H9 (cell line): ENCODE measurements at regions not wholly inside any gene's neighbourhood (a gene's known extent, or its start where the extent isn't known, plus 50 kb on each side); places are given as distances from the start of the nearest gene placed in this dataset.

ENCODE experiments used
- DNase-seq: peaks from one replicate; pipeline ENCODE4 v3.0.0-alpha.2; 2017
- H2AFZ ChIP-seq: one replicate; pipeline ENCODE4 v1.6.1; 2013; ENCODE audit warnings: mild to moderate bottlenecking, low read length, control low read depth, moderate library complexity
- H2AK5ac ChIP-seq: 2 replicates; pipeline ENCODE4 v1.6.1; 2013; ENCODE audit warnings: low read length, control low read depth, mixed read lengths; ENCODE audit not compliant: insufficient read length
- H2BK120ac ChIP-seq: one replicate; pipeline ENCODE4 v1.6.1; 2013; ENCODE audit warnings: low read depth, mild to moderate bottlenecking, low read length, control low read depth, inconsistent platforms; ENCODE audit not compliant: poor library complexity, severe bottlenecking
- H2BK12ac ChIP-seq: 2 replicates; pipeline ENCODE4 v1.6.1; 2013; ENCODE audit warnings: low read length, control low read depth, mixed read lengths, low read depth; ENCODE audit not compliant: insufficient read length
- H2BK15ac ChIP-seq: 2 replicates; pipeline ENCODE4 v1.6.1; 2013; ENCODE audit warnings: low read depth, low read length, control low read depth
- H2BK20ac ChIP-seq: one replicate; pipeline ENCODE4 v1.6.1; 2013; ENCODE audit warnings: low read depth, mild to moderate bottlenecking, low read length, control low read depth, inconsistent platforms; ENCODE audit not compliant: poor library complexity, severe bottlenecking
- H2BK5ac ChIP-seq: 2 replicates; pipeline ENCODE4 v1.6.1; 2013; ENCODE audit warnings: low read length, control low read depth, mixed read lengths; ENCODE audit not compliant: insufficient read length
- H3K14ac ChIP-seq: 2 replicates; pipeline ENCODE4 v1.6.1; 2013; ENCODE audit warnings: low read length, control low read depth; ENCODE audit not compliant: insufficient read depth
- H3K18ac ChIP-seq: 2 replicates; pipeline ENCODE4 v1.6.1; 2013; ENCODE audit warnings: low read depth, mild to moderate bottlenecking, mixed read lengths, low read length, control low read depth; ENCODE audit not compliant: insufficient read length
- H3K23ac ChIP-seq: 2 replicates; pipeline ENCODE4 v1.6.1; 2013; ENCODE audit warnings: low read length, control low read depth, mixed read lengths, low read depth; ENCODE audit not compliant: insufficient read length
- H3K23me2 ChIP-seq: 2 replicates; pipeline ENCODE4 v1.6.1; 2013; ENCODE audit warnings: low read depth, mild to moderate bottlenecking, mixed read lengths, low read length, control low read depth; ENCODE audit not compliant: insufficient read length, poor library complexity, severe bottlenecking
- H3K27ac ChIP-seq: 2 replicates; pipeline ENCODE4 v1.5.1; 2013; ENCODE audit warnings: low read length, control low read depth, mixed read lengths, low read depth; ENCODE audit not compliant: insufficient read length
- H3K27me3 ChIP-seq: 2 replicates; pipeline ENCODE4 v1.6.1; 2013; ENCODE audit warnings: low read length, control low read depth, inconsistent platforms; ENCODE audit not compliant: insufficient read depth
- H3K4ac ChIP-seq: 2 replicates; pipeline ENCODE4 v1.6.1; 2013; ENCODE audit warnings: low read depth, mild to moderate bottlenecking, control low read depth, inconsistent platforms, low read length, moderate library complexity
- H3K4me1 ChIP-seq: 2 replicates; pipeline ENCODE4 v1.6.1; 2013; ENCODE audit warnings: low read length, control low read depth, inconsistent platforms; ENCODE audit not compliant: insufficient read depth
- H3K4me2 ChIP-seq: 2 replicates; pipeline ENCODE4 v1.6.1; 2013; ENCODE audit warnings: low read length, control low read depth, mixed read lengths; ENCODE audit not compliant: insufficient read length, insufficient read depth
- H3K56ac ChIP-seq: 2 replicates; pipeline ENCODE4 v1.6.1; 2013; ENCODE audit warnings: low read depth, mild to moderate bottlenecking, mixed read lengths, low read length, control low read depth; ENCODE audit not compliant: insufficient read length
- H3K79me1 ChIP-seq: 2 replicates; pipeline ENCODE4 v1.6.1; 2013; ENCODE audit warnings: low read depth, mild to moderate bottlenecking, moderate library complexity, low read length, control low read depth, inconsistent platforms; ENCODE audit not compliant: insufficient read depth, poor library complexity, severe bottlenecking
- H3K79me2 ChIP-seq: 2 replicates; pipeline ENCODE4 v1.6.1; 2013; ENCODE audit warnings: low read length, control low read depth, inconsistent platforms; ENCODE audit not compliant: insufficient read depth
- H3K9ac ChIP-seq: 2 replicates; pipeline ENCODE4 v1.6.1; 2013; ENCODE audit warnings: low read length, control low read depth, mixed read lengths; ENCODE audit not compliant: insufficient read length; ENCODE audit errors: extremely low read depth
- H3K9me3 ChIP-seq: one replicate; pipeline ENCODE4 v1.6.1; 2013; ENCODE audit warnings: low read depth, low read length, inconsistent platforms; ENCODE audit not compliant: control insufficient read depth
- H3T11ph ChIP-seq: one replicate; pipeline ENCODE4 v1.6.1; 2013; ENCODE audit warnings: mild to moderate bottlenecking, low read length, control low read depth, inconsistent platforms
- H4K20me1 ChIP-seq: one replicate; pipeline ENCODE4 v1.6.1; 2013; ENCODE audit not compliant: control insufficient read depth, insufficient read length, insufficient read depth
- H4K5ac ChIP-seq: 2 replicates; pipeline ENCODE4 v1.6.1; 2013; ENCODE audit warnings: low read depth, mild to moderate bottlenecking, mixed read lengths, low read length, control low read depth; ENCODE audit not compliant: insufficient read length
- H4K8ac ChIP-seq: replicated peaks from 2 replicates; pipeline ENCODE4 v1.6.1; 2013; ENCODE audit warnings: low read length, control low read depth, mixed read lengths, low read depth; ENCODE audit not compliant: insufficient read length
- H4K91ac ChIP-seq: 2 replicates; pipeline ENCODE4 v1.6.1; 2013; ENCODE audit warnings: low read depth, mild to moderate bottlenecking, moderate library complexity, mixed read lengths, low read length, control low read depth; ENCODE audit not compliant: insufficient read length
- H3K27ac Mint-ChIP-seq, 3 experiments: 2 replicates in 2 of 3; 3 replicates in 1 of 3; pipeline ENCODE4 v1.8.0; 2020 to 2021; ENCODE audit warnings: mixed read lengths in 3 of 3, mild to moderate bottlenecking in 1 of 3, moderate library complexity in 1 of 3
- H3K27me3 Mint-ChIP-seq: 2 replicates; pipeline ENCODE4 v1.8.0; 2021; ENCODE audit warnings: low read depth, mild to moderate bottlenecking, moderate library complexity, mixed read lengths
- H3K36me3 Mint-ChIP-seq, 3 experiments: 2 replicates in 2 of 3; 3 replicates in 1 of 3; pipeline ENCODE4 v1.8.0; 2020 to 2021; ENCODE audit warnings: low read depth in 3 of 3, mixed read lengths in 3 of 3; ENCODE audit not compliant: insufficient read depth in 1 of 3
- H3K4me1 Mint-ChIP-seq, 2 experiments: 2 replicates each; pipeline ENCODE4 v1.8.0; 2020; ENCODE audit warnings: mixed read lengths in 2 of 2
- H3K4me3 Mint-ChIP-seq, 2 experiments: 2 replicates in 1 of 2; 3 replicates in 1 of 2; pipeline ENCODE4 v1.8.0; 2020 to 2021; ENCODE audit warnings: mild to moderate bottlenecking in 2 of 2, mixed read lengths in 2 of 2, moderate library complexity in 1 of 2
- H3K9me3 Mint-ChIP-seq, 2 experiments: 2 replicates in 1 of 2; 3 replicates in 1 of 2; pipeline ENCODE4 v1.8.0; 2020; ENCODE audit warnings: mild to moderate bottlenecking in 2 of 2, mixed read lengths in 2 of 2, moderate library complexity in 1 of 2
- WGBS: extraction: QIAGEN DNeasy Blood & Tissue Kit; methylation state at CpG from one replicate; pipeline ENCODE4 v1.1.7; 2013; ENCODE audit warnings: missing lambda C conversion rate, low lambda C conversion rate, mixed read lengths; ENCODE audit not compliant: insufficient read length; ENCODE audit errors: extremely low coverage; 5-methylcytosine and 5-hydroxymethylcytosine counted together
- TF ChIP-seq, protein P1 (sequence below): fragments of 200-600 bp; sonication (generic); conservative IDR thresholded peaks from 3 replicates; pipeline ENCODE4 v1.8.0; 2021; ENCODE audit warnings: antibody characterized with exemption, mild to moderate bottlenecking

DNA sequence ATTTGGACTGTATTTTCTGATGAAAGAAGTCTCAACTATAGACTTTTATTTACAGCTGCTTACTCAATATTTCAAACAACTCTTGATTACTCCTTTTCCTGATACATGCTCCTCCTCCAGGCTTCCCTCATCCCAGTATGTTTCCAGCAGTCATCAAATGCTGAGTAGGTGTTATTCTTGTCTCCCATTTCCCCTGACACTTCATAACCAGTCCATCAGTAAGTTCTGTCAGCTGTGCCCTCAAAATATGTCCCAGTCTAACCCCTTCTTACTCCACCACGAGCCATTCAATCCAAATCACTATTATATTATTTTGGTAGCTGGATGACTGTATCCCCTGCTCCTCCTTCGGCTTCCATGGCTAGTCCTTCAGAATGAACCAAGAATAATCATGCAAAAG lies 189.1 kb upstream of the DTNA start:
- H3K9ac ChIP-seq = no peak overlapping the region
- H4K8ac ChIP-seq = no peak overlapping the region
- H3K4ac ChIP-seq = no peak overlapping the region
- no peak overlapping the region for H2BK5ac ChIP-seq
- H3K23me2 ChIP-seq = no peaks in the 10 kb centered on the region
- Mint-ChIP-seq H3K27me3 (no peaks in the 10 kb centered on the region), H3K4me3 (no peak overlapping the region), H3K9me3 (peaks cover 4 to 10% of the 10 kb centered on the region in 2 experiments; a peak in 4 of 5 replicates), H3K36me3 (peaks cover 1 to 7% (median 7%) of the 10 kb centered on the region in 3 experiments), H3K27ac (0 out of 7 replicates have a peak overlapping the region, but pooled peaks of 1 of the 3 experiments have one; percentile 68), H3K4me1 (peaks cover 3 to 12% of the 10 kb centered on the region in 2 experiments; a peak in 3 of 4 replicates)
- no peaks in the 10 kb centered on the region for H3K79me1 ChIP-seq
- H3K4me2 ChIP-seq = no peak overlapping the region
- no peak overlapping the region for H2BK20ac ChIP-seq
- no peak overlapping the region for H3T11ph ChIP-seq
- TF ChIP-seq, protein P1, sequence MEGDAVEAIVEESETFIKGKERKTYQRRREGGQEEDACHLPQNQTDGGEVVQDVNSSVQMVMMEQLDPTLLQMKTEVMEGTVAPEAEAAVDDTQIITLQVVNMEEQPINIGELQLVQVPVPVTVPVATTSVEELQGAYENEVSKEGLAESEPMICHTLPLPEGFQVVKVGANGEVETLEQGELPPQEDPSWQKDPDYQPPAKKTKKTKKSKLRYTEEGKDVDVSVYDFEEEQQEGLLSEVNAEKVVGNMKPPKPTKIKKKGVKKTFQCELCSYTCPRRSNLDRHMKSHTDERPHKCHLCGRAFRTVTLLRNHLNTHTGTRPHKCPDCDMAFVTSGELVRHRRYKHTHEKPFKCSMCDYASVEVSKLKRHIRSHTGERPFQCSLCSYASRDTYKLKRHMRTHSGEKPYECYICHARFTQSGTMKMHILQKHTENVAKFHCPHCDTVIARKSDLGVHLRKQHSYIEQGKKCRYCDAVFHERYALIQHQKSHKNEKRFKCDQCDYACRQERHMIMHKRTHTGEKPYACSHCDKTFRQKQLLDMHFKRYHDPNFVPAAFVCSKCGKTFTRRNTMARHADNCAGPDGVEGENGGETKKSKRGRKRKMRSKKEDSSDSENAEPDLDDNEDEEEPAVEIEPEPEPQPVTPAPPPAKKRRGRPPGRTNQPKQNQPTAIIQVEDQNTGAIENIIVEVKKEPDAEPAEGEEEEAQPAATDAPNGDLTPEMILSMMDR = no peak
- H4K5ac ChIP-seq = no peak overlapping the region
- H4K20me1 ChIP-seq = no peaks in the 10 kb centered on the region
- no peaks in the 10 kb centered on the region for H3K27me3 ChIP-seq
- no peak overlapping the region for H4K91ac ChIP-seq
- no peak overlapping the region for H2AK5ac ChIP-seq
- H2BK15ac ChIP-seq = no peak overlapping the region
- no peak overlapping the region for H2AFZ ChIP-seq
- no peak overlapping the region for H2BK120ac ChIP-seq
- no peak overlapping the region for H3K56ac ChIP-seq
- H2BK12ac ChIP-seq = no peak overlapping the region
- no peak overlapping the region for H3K14ac ChIP-seq
- no CpG with 5 or more reads among the region's 2 CpGs for WGBS
- no peaks in the 10 kb centered on the region for H3K79me2 ChIP-seq
- H3K23ac ChIP-seq = no peak overlapping the region
- H3K4me1 ChIP-seq = no peaks in the 10 kb centered on the region
- no peak for DNase-seq
- H3K27ac ChIP-seq = no peak overlapping the region
- no peaks in the 10 kb centered on the region for H3K9me3 ChIP-seq
- H3K18ac ChIP-seq = no peak overlapping the region
